HG03457 (cell line): ENCODE measurements at regions not wholly inside any gene's neighbourhood (a gene's known extent, or its start where the extent isn't known, plus 50 kb on each side); places are given as distances from the start of the nearest gene placed in this dataset.
"Not testable (repeated sequence)": the region's sequence is repeated elsewhere in the genome, so short reads cannot be mapped to it uniquely, and the experiment has no call there.

ENCODE experiments used
- ATAC-seq: cut with Tn5 transposase; IDR thresholded peaks from one replicate; pipeline ENCODE4 v1.9.1; 2021; ENCODE audit warnings: moderate number of reproducible peaks; ENCODE audit not compliant: unreplicated experiment

DNA sequence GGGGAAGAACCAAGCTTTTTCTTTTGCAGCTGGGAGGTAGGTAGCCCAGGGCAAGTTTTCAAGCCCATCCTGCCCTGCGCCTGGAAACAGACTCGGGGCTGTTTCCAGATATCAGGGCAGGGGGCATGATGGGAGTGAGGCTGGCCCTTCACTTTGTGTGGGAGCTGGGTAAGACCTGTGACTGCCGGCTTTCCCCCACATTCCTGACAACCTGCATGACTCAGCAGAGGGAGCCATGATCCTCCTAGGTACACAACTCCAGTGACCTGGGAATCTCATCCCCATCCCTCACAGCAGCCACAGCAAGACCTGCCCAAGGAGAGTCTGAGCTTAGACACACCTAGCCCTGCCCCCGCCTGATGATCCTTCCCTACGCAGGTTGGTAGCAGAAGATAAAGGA lies 280.8 kb downstream of the SOX4 start:
- no peak for ATAC-seq

DNA sequence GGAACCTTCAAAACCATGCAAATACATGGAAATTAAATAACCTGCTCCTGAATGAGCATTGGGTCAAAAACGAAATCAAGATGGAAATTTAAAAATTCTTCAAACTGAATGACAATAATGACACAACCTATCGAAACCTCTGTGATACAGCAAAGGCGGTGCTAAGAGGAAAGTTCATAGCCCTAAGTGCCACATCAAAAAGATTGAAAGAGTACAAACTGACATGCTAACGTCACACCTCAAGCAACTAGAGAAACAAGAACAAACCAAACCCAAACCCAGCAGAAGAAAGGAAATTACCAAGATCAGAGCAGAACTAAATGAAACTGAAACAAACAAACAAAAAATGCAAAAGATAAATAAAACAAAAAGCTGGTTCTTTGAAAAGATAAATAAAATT lies 283.5 kb downstream of the SOX4 start:
- ATAC-seq, result not testable (repeated sequence)

DNA sequence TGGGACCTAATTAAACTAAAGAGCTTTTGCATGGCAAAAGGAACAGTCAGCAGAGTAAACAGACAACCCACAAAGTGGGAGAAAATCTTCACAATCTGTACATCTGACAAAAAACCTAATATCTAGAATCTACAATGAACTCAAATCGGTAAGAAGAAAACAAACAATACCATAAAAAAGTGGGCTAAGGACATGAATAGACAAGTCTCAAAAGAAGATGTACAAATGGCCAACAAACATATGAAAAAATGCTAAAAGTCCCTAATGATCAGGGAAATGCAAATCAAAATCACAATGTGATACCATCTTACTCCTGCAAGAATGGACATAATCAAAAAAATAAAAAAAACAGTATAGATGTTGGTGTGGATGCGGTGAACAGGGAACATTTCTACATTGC lies 286.7 kb downstream of the SOX4 start:
- ATAC-seq, result not testable (repeated sequence)

DNA sequence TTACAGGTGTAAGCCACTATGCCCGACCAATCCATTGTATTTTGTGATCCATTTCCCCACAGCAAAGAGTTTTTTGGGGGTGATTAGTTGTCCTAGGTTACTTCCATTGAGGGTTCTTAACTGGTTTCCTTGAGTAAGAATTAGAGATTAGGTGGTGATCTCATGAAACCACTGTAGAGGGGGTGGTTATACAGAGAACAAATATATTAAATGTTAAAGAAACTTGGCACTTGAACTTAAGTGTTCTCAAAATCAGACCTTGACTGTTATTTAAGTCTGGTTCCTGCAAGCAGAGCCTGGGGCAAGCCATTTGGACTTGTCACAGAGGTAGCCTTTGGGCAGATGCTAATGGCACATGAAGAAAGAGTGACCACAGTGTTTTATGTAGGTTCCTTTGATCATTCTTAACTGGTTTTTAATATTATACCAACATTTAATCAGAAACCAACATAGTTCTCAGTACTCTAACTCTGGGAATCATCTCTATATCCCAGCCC lies 288.5 kb downstream of the SOX4 start:
- no peak for ATAC-seq

DNA sequence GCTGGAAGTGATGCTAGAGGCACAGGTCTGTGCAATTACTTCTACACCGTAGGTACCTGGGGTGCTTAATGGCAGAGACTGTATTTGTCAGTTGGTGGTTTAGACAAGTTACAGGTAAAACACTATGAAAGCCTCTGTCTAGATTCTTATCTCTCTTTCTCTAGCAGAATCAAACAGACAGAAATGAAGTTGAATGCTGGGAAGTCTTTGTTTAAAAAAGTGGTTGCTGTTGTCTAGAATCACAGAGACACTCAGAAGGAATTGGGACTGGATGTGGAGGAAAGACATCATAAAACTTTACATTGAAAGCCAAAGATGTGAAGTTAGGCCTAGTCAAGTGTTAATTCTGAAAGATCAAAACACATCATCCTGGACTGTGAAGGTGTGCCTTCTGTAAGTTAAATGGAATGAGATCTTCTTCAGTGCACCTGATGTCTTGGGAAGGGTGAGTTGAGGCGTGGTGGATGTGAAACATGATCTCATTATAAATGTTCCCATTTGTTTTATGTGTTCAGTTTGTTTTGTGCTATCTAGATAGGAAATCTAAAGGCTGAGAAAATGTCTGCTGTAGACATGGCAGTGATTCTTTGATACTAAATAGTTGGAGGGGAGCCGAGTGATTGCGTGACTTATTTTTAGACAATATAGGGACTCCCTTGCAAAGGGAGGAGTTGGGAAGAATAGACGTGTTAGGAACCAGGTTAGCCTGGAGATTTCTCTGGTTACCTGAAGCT lies 290.2 kb downstream of the SOX4 start:
- no peak for ATAC-seq

DNA sequence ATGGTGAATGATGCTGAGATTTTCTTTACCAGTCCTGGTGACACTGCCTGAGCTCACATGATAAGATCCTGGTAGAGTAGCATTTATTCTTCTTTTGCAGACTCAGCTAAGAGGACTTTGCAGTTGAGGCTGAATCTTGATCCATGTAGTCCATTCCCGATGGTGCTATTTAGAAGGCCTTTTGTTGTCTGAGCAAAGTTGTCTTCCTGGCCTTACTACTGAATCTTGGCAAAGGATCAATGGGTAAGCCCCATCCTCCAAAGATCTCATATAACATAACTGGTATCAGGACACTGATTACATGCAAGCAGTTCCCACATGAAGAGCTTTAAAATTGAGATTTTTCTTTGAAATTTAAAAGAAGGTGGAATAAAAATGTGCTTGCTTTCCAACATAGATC lies 291.6 kb downstream of the SOX4 start:
- no peak for ATAC-seq

DNA sequence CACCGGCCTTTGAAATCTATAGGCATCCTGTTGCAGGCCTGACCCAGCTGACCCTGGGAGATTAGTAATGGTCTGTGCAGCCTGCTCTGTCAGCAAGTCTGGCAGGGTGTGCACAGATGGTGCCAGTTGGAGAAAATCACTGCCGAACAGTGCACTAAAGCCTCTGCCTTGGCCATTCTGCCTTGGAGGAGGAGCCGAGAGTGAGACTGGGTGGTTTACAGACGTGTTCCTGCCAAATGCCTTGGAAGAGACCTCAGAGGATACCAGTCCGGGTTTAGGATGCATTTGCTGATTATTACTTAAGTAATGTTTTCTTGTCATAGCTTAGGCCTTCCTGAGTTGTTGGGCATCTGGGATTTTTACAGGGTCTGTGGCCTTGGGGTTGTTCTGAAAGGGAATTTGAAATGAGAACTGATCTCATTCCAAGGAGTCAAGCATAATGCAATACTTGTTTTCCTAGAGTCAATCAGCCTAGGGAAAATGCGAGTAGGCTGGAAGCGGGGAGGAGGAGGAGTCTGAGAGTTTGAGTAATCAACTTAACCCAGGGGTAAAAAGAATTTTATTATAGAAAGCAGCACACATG lies 292.1 kb downstream of the SOX4 start:
- no peak for ATAC-seq

DNA sequence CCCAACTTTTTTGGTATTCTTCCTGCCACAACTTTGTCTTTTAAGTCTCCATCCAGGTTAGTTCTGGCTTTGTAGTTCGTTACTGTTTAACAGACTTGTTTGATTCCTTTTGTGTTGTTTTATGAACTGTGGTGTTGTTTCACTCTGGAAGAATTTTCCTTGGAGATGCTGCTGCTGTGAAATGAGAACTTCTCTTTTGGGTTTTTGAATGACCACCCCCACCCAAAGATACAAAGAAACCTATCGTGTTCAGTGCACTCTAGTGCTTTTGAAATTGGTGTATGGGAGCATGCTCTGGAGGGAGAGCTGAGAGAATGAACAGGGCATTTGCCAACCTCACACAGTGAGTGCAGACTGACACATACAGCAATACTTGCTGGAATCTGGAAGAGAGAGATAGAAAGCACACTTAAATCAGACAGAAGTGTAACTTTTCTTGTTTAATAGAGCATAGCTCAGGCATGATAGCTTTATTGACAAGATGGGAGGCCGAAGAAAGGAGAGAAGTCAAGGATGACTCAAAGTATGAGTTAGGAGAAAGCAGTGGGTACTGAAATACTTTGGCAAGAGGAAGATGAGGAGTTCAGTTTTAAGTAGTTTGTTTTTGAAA lies 293.1 kb downstream of the SOX4 start:
- ATAC-seq, result no peak

DNA sequence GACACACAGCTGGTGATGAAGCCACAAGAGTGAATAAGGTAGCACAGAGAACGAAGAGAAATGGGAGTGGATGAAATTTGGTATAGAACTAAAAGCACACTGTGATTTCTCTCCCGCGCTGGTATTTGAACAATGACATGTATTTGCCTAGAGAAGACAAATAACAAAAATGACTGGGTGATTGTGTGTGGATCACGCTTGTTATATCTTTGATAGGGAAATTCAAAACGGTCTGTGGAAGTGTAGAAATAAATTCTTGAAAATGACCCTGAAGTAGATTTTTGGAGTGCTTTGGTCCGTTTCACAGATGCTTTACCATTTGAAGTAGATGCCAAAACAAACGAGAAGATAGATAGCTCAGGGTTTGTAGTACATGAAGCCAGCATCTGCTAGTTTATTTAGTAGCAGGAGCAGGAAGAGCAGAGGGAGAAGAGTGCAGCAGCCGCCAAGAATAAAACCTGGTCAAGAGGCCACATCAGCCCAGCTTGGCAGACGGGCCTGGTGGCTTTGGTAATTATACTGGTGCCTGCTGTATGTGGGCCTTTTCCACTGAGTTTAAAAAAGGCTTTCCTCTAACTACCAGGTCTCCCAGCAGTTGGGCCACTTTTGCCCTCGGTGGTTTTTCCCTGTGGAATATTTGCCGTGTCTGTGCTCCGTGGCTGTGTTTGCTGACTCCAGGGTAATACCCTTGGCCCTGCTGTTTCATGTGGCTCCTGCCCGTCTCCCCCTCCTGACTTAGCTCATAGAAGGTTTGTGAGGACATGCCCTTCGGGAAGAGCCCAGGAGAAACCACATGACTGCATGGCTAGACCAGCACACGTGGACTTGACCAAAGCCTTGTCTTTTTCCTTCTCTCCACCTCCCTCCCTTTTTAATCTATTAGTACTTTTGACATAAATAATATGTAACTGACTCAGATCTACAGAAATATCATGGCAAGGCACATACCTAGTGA lies 294.0 kb downstream of the SOX4 start:
- ATAC-seq, result no peak

DNA sequence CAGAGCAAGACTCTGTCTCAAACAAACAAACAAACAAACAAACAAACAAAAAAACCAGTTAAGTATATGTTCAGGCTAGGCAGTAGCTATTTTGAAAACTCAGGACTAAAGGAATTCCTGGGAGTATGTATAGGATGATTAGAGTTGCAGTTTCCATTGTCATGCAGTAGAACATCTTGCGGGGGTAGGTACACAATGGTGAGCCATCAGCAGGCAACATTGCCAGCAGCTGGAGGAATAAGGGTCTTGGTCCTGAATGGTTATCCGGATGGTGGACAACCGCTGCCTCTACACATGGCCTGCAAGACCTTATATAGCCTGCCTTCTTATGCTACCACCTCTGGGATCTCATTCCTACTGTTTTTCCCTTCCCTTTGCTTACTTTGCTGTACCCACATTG lies 297.5 kb downstream of the SOX4 start:
- ATAC-seq, result no peak

DNA sequence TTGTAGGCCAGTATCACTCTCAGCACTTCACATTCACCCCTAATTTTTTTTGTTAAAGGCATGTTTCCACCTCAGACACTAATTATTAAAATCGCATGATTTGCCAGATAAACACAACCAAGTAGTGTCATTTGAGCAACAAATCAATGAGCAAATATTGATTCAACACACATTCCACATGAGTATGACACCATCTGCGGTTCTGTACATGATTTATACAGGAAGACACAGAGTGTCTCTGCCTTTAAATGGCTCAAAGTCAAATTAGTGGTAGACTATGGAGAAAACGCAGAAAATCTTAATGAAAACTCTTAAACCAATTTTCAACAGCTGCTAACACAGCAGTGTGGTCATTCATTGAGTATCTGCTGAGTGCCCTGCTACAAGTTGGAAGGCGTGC lies 300.2 kb downstream of the SOX4 start:
- ATAC-seq, result no peak

DNA sequence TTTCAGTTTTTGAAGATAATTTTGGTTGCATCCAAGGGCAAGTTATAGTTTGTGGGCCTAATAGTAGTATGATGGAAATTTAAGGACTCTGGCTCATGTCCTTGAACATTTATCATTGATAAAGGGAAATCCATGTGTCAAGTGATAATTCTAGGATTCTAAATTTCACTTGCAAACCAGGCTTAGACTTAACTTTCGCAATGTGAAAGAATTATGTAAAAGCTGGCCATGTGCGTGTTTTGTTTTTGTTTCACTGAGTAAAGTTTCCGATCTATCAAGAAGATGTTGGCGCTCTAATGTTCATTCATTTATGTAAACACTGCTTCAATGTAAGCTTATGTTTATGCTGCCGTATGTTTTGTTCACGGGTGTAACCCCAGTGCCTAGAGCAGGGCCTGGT lies 302.0 kb downstream of the SOX4 start:
- ATAC-seq, result no peak

DNA sequence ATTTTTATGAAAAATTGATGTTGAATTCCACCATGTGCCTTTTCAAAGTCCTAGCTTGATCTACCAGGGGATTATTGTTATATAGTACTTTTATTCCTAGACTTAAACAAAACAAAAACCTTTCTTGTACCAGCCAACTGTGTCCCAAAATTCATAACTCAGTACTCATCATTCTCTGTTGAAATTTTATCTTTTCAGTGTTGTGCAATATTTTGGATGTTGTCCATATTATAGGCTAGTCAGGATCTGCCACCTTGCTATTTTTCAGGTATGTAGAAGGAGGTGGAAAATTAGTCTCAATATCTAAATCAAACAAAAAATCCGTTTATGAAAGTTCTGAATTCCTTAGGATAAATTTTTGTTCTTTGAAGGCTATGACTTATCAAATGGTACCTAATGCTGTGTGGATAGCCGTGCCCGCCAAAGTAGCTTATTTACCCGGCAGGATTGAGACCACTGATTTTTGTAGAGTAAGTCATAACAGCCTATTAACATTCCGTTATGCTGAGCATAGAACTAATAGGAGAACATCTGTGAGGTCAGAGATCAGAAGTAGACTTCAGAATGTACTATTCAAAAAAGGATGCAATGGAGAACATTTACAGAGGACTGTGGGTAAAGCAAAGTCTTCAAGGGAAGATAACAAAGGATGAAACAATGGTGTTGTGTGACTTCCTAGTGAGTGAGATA lies 304.7 kb downstream of the SOX4 start:
- ATAC-seq, result no peak

DNA sequence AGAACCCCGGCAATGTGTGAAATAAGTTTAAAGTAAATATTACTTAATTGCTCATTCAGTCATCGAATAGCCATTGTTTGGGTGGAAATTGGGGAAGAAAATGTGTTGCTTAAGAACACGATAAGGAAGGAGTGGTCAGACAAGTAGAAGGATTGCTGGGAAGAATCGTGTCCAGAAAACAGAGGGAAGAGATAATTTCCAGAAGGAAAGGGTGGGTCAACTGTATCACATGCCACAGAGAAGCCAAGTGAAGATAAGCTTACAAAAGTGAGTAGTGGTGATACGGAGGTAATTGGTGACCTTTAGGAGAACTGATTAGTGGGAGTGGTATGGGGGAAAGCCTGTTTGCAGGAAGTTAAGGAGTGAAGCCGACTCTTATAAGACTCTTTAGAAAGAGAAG lies 306.2 kb downstream of the SOX4 start:
- ATAC-seq, result no peak

DNA sequence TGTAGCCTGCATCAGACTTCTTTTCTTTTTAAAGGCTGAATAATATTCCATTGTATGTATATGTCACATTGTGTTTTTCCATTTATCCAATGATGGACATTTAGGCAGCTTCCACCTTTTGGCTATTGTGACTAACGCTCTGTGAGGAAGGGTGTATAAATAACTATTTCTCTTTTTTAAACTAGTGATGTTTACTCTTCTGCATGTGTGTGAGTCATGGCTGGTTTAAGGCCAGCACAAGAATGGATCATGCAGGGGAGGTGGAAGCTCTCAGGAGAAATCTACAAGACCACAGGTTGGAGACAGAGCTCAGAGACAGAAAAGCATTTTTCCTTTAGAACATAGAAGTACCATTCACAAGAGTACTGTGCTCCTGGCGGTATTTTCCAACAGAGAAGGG lies 307.2 kb downstream of the SOX4 start:
- no peak for ATAC-seq

DNA sequence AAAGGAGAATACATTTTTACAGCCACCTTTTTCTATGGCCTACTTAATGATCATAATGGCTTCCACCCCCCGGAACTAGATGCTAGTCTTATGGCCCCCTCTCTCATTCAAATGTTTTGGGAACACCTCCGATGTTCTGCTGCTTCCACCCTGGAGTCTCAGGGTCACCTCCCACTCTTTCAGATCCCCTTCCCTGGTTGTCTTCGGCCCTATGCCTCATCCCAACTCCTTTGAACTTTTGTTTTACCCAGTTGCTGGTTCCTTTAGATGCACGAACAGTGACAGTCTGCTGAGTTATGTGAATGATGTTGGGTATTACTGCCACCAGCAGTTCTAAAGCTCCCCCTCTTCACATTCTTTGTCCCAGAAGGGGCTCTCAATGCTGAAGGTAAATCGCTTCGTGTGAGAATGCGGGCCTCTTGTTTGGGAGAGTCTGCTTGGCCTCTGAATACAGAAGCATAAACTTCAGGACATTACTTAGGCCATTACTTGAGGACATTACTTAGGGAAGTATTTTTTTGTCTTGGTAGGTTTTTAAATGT lies 309.1 kb downstream of the SOX4 start:
- no peak for ATAC-seq

DNA sequence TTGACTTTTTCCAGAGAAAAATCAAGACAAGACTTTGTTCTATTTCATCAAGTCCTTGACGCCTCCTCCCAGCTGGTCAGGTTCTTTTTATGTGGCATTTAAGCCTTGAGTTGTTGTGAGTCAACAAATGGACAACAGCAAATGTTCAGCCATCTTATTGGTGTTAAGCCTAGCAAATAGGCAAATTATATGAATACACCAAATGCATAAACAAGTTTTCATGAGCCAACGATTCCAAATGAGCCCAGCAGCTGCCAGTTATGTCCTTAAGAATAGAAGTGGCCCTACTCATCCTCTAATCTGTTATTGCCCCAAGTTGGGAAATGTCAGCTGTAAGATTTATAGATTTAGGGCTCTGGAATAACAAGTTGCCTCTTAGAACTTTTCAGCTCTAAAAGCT lies 312.0 kb downstream of the SOX4 start:
- ATAC-seq, result no peak

DNA sequence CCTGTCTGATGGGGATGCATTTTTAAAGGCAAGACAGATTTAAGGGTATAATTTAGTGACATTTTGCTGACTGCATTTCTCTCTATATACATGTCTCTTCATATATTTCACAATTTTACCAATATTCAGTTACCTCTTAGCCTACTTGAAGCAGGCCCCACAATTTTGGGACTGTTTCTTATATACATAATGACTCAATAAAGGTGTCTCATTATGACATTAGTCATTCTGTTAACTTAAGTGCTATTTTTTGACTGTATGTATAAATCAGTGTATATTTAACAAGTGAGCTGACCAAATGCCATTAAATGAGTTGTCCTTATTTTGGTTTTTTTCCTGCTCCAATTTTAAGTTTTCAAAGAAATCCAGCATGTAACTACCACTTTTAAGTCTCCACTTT lies 313.3 kb downstream of the SOX4 start:
- ATAC-seq, result no peak

DNA sequence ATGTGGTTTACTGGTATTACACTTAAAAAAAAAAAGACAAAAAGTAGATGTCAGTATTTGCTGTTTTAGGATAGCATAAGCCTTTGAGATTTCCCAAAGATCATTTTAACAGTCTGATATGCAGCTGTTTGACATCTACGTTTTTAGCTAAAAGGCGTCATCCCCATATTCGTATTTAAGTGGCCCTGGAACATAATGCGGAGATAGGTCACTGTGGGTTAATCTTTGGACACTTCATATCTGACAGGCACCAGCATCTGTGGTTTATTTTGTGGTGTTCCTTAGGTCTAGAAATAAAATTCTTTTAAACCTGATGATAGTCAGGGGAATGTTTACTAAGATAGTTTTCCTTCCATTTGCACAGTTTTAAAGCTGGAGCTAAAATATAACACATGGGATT lies 313.7 kb downstream of the SOX4 start:
- ATAC-seq, result no peak

DNA sequence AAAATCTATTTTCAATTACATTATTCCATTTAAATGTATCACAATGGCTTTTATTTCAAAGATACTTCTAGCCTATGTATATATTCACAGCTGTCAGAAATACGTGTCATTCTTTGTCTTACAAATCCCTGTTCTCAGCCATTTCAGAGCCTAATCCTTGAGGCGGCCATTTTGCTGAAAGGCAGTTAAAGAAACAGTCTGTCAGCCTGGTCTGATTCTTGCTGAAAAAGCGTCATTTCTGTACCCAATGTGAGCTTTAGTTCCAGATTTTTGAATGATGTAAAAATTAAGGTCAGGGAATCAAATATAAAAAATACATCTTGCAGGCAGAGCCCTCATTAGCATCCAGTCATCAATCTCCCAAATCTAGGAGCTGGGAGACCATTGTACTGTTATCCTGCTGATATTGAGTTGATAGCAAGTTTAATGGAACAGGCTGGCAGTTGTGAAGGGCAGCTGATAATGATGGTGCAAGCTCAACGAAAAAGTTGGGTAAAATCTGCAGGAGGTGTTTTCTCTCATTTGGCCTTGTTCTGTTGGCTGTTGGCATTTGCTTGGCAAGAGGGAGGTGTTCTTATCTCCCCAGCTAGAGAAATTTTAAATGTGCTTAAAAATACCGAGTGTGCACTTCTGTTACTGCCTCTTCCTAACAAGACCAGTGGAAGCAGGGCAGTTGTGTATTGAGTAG lies 314.8 kb downstream of the SOX4 start:
- ATAC-seq, result no peak
